GM21786 (cell line): ENCODE measurements at regions not wholly inside any gene's neighbourhood (a gene's known extent, or its start where the extent isn't known, plus 50 kb on each side); places are given as distances from the start of the nearest gene placed in this dataset.
"Not testable (repeated sequence)": the region's sequence is repeated elsewhere in the genome, so short reads cannot be mapped to it uniquely, and the experiment has no call there.

Source experiments
- ATAC-seq: cut with Tn5 transposase; IDR thresholded peaks from one replicate; pipeline ENCODE4 v1.9.1; 2021; ENCODE audit not compliant: unreplicated experiment

DNA sequence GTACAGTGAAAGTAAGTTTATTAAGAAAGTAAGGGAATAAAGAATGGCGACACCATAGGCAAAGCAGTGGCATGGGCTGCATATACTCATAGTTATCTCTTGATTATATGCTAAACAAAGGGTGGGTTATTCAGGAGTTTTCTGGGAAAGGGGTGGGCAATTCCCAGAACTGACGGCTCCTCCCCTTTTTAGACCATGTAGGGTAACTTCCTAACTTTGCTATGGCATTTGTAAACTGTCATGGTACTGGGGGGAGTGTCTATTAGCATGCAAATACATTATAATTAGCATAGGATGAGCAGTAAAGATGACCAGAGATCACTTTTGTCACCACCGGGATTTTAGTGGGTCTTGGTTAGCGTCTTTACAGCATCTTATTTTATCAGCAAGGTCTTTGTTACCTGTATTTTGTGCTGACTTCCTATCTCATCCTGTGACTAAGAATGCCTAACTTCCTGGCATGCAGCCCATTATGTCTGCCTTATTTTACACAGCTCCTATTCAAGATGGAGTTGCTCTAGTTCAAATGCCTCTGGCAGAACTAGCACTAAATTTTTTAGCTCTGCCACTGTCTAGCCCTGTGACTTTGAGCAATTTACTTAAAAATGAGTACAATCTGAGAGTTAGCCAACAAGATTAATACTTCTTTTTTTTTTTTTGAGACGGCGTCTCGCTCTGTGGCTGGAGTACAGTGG is 110.3 kb upstream of the PALMD start:
- no peak for ATAC-seq

DNA sequence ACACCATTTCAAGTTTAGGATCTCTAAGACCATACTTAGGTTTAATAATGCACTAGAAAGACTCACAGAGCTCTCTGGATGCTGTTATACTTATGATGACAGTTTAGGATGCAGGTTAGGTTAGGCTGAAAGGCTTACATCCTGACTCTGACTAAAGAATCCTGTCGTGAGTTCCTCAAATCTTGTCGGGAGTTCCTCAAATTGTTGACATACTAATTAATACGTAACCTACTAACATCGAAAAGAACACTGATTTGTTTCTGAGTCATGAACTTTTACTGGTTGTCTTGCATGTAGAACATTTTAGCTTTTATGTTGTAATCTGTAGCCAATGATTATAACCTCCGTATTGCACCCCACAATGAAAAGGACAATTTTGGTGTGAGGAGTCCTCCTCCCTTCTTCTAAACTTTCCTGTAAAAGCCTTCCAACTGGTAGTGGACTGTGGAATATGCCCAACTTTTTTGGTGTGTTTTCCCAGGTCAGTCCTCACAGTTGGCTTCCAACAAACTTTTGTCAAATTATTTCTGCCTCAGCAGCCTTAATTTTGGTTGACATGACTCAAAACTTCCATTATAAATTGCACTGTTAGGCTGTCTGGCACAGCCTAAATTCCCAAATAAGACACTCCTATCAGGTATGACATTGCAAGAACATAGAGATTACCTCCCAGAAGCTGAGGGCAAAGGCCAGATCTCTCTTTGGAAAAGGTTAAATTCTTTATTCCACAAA is 107.9 kb upstream of the PALMD start:
- ATAC-seq, result no peak

DNA sequence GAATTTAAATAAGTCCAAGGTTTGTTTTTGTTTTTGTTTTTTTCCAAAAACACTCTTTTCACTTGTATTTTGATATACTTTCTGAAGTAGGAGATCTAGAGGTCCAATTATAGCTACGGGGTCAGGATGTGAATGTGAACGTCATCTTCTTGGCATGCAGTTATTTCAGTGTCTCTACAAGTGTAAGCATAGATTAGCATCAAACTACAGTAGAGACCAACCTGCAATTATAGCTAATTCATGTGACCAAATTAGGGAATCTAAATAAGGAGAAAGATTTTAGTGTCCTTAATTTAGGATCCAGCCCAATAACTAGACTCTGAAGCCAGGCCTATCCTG is 107.3 kb upstream of the PALMD start:
- no peak for ATAC-seq

DNA sequence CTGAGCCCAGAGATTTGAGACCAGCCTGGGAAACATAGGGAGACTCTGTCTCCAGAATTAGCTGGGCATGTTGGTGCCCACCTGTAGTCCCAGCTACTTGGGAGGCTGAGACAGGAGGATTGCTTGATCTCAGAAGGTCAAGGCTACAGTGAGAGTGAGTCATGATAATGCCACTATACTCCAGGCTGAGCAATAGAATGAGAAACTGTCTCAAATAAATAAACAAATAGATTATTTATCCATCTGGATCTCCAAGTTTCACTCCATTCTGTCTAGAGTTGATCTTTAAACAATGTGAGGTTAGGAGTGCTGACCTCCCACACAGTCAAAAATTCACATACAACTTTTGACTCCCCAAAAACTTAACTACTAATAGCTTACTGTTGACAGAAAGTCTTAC is 106.8 kb upstream of the PALMD start:
- ATAC-seq, result no peak

DNA sequence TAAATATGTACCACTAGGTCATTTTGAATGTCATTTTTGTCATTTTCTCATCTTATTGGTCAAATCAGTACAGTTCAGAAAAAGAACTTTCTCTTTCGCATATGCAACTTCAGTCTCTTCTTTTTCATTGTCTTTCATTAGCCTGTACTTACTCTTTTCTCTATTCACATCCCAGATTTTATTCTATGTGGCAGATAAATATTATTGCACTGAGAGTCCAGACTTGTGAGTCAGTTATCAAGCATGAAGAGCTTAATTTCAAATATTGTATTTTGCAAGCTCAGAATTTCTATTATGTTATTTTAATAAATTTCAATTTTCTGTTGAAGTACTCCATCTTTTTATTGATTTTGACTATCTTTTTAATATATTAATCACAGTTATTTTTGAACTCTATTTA is 105.2 kb upstream of the PALMD start:
- ATAC-seq, result no peak

DNA sequence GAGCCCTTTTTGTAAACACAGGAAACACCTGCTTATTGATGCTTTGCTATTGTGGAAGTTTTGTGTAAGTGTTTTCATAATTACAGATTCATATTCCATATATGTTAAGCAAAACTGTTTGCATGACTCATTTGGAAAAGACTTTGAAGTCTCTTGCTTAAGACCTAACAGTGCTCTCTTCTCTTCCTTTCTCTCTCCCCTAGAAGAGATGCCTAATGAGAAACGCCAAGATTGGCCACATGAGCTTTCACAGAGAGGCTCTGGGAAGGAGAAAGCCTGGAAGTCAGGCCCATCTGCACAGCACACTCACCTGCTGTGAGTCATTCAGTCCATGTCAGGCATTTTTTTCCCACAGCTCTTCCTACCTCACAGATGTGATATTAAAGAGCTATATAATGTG is 101.6 kb upstream of the PALMD start:
- no peak for ATAC-seq

DNA sequence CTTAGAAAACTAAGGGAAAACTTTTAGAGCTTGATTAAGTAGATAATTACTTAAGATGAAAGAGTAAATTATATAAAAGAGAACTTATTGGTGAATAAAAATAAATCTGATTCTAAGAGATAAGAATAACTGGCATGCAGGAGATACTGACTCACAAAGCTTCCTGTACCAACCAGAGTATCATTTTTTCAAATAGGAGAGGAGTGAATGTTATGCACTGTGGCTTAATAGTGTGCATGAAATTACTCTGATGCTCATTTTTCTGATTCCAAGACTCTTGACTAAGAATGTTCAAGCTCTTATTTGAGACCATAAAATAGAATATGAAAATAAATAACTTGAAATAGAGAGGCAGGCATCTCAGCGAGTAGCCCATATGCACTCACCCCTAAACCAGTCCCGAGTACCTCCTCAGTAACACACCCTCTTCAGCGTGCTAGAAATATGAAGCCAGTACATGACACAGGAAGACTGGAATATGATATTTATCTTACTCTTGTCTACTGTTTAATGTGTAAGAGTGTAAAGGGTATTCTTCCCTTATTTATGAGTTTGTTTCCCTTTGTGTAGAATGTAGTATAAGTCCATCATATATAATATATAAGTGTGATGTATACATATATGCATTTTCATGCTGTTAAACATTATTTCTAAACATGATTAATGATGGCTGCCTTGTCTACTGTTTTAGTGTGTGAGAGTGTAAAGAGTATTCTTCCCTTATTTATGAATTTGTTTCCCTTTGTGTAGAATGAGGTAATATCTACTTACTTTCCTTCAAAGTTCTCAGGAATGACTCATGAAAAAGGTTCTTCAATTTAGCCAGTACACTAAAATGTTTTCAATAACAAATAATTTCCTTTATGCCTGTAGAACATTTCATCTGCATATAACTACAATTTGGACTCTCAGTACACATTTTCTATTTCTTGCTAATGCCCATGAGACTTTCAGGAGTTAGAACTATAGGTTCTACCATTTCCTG is 99.2 kb upstream of the PALMD start:
- no peak for ATAC-seq

DNA sequence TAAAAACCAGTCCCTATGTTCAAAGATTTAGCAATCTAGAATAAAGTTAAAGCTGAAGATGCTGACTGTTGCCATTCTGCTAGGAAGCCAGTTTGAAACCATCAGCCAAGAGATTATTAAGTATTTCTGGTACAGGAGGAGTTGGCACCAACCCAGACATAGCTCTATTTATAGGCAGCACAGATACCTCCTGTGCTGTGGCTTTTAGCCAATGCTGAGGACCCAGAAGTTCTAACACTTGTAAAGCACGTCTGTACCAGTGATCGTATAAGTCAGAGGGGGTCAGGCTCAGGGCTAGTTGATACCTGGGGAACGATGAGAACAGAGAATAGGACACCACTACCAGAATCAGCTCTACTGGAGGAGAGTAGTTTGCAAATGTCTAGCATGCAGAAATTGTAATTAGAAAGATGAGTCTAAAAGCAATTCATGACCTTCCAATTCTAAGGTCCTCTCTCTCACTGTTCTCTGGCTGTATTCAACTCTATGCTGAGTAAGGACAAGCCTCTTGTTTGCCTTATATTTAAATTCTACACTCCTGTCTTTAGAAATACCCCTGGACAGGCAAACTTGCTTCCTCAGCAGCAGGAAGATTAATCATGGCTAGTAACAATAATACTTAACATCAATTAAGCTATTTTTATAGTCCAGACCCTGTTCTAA is 96.8 kb upstream of the PALMD start:
- ATAC-seq, result no peak

DNA sequence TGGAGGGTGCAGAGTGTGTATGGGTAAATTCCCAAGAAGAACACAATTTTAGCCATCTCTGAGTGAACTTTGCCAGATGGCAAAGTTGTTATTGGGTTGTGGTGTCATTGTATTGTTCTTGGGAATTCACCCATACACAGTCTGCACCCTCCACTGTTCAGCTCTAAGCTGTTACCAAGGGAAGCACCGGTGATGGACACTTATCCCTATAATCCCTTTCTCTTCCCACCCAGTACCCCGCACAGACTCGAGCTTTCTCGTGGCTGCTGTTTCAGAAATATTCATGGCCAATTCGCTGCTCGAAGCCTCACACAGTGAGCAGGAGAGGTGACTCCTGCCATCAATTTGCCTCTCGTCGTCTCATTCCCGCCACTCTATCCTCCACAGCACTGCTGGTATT is 95.7 kb upstream of the PALMD start:
- ATAC-seq, result no peak

DNA sequence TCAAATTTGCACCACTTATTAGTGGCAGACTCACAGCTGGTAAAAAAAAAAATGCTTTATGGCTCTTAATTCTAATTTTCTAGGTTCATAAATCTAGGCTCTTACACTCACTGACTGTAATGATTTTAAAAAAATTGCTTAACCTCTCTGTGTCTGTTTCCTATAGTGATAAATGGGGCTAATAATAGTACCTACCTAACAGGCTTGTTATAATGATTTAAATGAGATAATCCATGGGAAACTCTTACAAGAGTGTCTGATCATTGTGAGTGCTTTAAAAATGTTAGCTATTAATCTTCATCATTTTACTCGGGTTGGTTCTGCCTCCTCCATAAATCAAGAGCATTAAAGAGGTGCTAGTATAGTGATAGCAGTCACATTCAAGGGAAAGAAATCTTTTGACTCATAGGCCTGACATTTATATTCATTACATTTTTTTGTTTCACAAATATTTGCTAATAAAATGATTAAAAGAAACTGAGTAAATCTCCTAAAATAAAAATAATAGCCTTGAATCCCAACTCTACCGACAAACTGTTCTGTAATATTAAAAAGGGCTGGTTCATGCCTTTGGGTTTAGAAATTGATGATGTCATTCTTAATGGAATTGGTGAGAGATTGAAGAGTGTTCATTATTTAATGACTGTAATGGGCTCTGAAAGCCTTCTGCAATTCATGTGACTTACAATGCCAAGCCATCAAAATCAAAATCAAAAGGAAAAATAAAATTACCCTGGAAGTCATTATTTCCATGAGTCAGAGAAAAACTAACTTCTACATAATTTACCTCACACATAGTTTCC is 93.9 kb upstream of the PALMD start:
- ATAC-seq, result no peak

DNA sequence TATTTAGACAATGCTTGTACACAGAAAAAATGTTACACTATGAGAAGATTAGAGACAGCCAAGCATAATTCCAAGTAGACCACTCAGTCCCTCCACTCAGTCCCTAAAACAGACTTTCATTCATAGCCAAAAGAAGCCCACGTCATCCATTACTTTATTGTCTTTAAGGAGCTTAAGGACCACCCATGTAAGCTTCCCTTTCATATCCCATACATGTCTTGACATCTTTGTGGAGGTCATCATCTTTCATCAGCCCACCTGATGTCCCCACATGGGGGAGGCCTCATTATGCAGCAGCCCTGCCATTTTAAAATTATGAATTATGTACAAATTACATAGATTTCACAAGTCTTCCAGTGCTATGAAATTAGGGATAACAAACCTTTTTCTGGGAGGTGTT is 92.6 kb upstream of the PALMD start:
- ATAC-seq, result no peak

DNA sequence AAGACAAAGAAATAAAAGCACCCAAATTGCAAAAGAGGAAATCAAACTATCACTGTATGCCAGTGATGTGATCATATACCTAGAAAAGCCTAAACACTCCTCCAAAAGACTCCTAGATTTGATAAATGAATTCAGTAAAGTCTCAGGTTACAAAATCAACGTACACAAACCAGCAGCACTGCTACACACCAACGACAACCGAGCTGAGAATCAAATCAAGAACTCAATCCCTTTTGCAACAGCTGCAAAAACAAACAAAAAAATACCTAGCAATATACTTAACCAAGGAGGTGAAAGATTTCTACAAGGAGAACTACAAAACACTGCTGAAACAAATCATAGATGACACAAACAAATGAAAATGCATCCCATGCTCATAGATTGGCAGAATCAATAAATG is 92.1 kb upstream of the PALMD start:
- not testable (repeated sequence) for ATAC-seq

DNA sequence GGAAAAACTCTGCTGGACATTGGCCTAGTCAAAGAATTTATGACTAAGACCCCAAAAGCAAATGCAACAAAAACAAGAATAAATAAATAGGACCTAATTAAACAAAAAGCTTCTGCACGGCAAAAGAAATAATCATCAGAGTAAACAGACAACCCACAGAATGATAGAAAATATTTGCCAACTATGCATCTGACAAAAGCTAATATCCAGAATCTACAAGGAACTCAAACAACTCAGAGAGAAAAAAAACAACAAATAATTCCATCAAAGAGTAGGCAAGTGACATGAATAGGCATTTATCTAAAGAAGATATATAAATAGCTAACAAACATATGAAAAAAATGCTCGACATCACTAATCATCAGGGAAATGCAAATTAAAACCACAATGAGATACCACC is 91.2 kb upstream of the PALMD start:
- no peak for ATAC-seq

DNA sequence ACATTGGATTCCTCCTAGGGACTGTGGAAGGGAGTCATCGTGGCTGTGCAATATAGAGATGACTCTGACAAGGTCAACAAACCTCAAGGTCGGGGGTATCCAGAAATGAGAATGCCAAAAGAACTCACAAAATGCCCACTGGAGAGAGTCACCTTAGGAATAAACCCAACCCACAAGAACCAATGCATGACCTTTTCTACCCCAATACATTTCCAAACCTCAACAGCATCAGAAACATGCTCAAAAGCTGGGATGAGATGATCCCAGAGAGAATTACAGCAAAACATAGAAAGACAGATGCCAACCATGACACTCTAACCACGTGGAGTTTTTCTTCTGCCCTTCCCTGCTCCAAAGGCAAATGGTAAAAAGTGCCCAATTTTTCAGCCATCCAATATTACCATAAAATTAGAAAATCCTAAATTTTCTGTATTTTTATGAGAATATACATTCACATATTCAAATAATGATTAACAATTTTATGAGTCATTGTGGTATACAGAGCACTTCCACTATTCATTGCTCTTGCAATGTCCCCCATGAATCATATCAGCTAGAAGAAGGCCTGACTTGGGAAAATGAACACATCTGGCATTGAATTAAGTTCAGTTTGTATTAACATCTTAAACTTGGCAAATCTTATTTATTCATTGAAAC is 88.2 kb upstream of the PALMD start:
- no peak for ATAC-seq

DNA sequence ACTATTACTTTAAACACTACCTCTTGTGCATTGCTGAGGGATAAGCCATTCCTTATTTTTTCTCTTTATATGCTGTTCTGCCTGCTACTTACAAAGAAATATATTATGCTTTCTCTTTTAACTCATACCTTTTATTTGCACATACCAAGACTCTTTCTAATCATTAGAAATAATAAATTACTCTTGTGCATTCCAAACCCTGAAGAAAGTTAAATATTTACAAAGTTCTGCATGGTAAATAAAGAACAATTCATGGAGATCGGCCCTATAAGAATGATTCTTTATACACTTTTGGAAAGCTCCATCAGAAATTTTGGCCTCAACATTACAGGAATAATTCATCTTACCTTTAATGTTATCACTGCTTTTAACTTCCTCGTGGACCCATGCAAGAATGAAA is 86.7 kb upstream of the PALMD start:
- no peak for ATAC-seq

DNA sequence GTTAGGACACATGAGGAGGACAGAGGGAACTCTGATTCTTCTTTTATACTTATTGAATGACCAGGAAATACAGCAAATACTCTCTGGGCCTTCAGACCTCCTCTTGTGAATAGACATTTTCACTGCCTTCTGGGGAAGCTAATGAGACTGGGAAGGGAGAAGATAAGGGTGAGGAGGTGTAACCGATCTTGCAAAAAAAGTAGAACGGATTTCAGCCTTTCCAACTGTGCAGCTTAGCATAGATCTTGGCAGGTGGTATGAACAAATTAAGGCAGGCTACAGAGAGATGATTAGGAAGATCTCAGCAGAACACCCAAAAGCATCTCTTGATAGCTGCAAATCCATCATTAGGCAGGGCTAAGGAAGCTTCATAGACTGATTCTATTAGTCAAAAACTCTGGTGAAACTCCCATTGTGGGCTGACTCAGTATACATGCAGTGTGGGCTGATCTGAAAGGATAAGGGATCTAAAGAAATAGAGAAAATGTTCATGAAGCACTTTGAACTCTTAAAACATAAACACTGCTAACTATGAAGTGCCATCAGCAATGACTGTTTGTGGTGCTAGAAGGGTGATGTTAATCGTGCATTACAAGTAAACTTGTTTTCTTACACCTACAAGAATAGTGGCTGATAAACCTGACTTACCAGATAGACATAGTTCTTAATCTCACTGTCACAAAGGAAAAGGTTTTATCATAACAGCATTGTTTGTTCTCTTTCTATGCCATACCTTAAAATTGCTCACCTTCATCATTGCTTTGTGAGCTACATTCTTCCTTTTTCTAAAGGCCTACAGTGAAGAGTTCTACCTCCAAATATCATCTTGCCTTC is 85.5 kb upstream of the PALMD start:
- no peak for ATAC-seq

DNA sequence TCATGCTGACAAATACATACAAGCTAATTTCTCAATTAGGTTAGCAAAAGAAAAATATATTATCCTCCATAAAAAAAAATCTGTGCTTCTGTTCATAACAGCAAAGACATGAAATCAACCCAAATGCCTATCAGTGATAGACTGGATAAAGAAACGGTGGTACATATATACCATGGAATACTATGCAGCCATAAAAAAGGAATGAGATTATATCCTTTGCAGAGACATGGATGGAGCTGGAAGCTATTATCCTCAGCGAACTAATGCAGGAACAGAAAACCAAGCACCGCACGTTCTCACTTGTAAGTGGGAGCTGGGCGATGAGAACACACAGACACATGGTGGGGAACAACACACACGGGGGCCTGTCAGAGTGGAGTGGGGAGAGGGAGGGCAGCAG is 84.0 kb upstream of the PALMD start:
- ATAC-seq, result no peak

DNA sequence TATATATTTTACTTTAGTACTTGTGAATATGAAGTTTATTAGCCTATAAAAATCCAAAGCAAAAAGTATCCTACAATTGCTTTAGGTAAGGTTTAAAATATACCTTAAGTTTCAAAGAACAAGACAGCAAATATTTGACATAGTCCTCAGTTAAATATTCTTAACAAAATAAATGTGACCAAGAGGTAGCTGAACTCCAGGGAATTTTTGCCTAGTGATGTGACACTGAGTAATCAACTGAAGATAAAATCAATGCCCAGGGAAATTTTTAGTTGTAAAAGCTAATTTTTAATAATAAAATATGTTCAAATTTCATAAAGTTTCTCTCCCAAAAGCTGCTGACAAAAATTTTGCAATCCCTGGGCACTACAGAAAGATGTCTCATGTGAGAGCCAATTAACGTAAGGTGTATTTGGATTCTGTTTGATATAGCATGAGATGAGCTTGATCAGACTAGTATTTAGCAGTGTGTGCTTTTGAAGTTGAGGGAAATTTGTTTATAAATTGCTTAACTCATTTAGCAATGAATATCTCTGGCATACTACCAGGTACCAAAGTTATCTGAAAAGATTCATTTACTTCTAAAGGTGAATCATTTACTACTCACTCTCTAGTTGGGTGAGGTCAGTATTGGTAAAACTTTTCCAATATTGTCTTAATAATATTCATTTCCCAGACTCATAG is 80.2 kb upstream of the PALMD start:
- no peak for ATAC-seq
